ENCODE measurements at regions not wholly inside any gene's neighbourhood (a gene's known extent, or its start where the extent isn't known, plus 50 kb on each side); places are given as distances from the start of the nearest gene placed in this dataset.

- no peaks in the 10 kb centered on the region for H3K79me2 ChIP-seq (ENCODE audit: insufficient read depth, low read length)
- TF ChIP-seq EZH2 (IDR thresholded peaks at IDR 0.05; ENCODE audit: borderline replicate concordance, low read length) (no peak), CTCF (IDR thresholded peaks at IDR 0.05; ENCODE audit: low read length) (no peak)
- H3K36me3 ChIP-seq (ENCODE audit: insufficient read depth, low read length), result no peaks in the 10 kb centered on the region
- no peak overlapping the region for H3K4me3 ChIP-seq (ENCODE audit: low read depth, low read length, poor library complexity, severe bottlenecking)
- no peak overlapping the region for H3K27ac ChIP-seq (ENCODE audit: low read depth, low read length, poor library complexity, severe bottlenecking)
- H3K27me3 ChIP-seq (ENCODE audit: insufficient read depth, low read length), result no peaks in the 10 kb centered on the region
- no peaks in the 10 kb centered on the region for H3K9me3 ChIP-seq (ENCODE audit: low read length)
- no peaks in the 10 kb centered on the region for H4K20me1 ChIP-seq (ENCODE audit: insufficient read depth, low read length)
- no peaks in the 10 kb centered on the region for H3K9me2 ChIP-seq (ENCODE audit: low read depth, low read length)
- H3K4me1 ChIP-seq (ENCODE audit: insufficient read depth, low read length, severe bottlenecking), result no peaks in the 10 kb centered on the region
- no peak overlapping the region for H3K9ac ChIP-seq (ENCODE audit: low read length)
- no peaks in the 10 kb centered on the region for H3F3A ChIP-seq (ENCODE audit: insufficient read depth, low read length)
- no peak overlapping the region for H2AFZ ChIP-seq (ENCODE audit: low read length)
- H3K4me2 ChIP-seq (ENCODE audit: low read length), result no peak overlapping the region
Observed at GRCh38 chr22:27298742-27299141, 502.8 kb downstream of the MN1 start.

GRCh38 chr22:27299181-27300085 lies 502.1 kb downstream of the MN1 start:
- H3K9me2 ChIP-seq (ENCODE audit: low read depth, low read length), result no peaks in the 10 kb centered on the region
- no peaks in the 10 kb centered on the region for H3K79me2 ChIP-seq (ENCODE audit: insufficient read depth, low read length)
- H3F3A ChIP-seq (ENCODE audit: insufficient read depth, low read length), result no peaks in the 10 kb centered on the region
- no peak overlapping the region for H3K9ac ChIP-seq (ENCODE audit: low read length)
- H2AFZ ChIP-seq (ENCODE audit: low read length), result no peak overlapping the region
- H3K27me3 ChIP-seq (ENCODE audit: insufficient read depth, low read length), result no peaks in the 10 kb centered on the region
- no peak overlapping the region for H3K4me2 ChIP-seq (ENCODE audit: low read length)
- H3K4me1 ChIP-seq (ENCODE audit: insufficient read depth, low read length, severe bottlenecking), result no peaks in the 10 kb centered on the region
- no peaks in the 10 kb centered on the region for H4K20me1 ChIP-seq (ENCODE audit: insufficient read depth, low read length)
- no peaks in the 10 kb centered on the region for H3K36me3 ChIP-seq (ENCODE audit: insufficient read depth, low read length)
- no peak overlapping the region for H3K4me3 ChIP-seq (ENCODE audit: low read depth, low read length, poor library complexity, severe bottlenecking)
- no peaks in the 10 kb centered on the region for H3K9me3 ChIP-seq (ENCODE audit: low read length)
- no peak overlapping the region for H3K27ac ChIP-seq (ENCODE audit: low read depth, low read length, poor library complexity, severe bottlenecking)
- TF ChIP-seq EZH2 (IDR thresholded peaks at IDR 0.05; ENCODE audit: borderline replicate concordance, low read length), result no peak
- TF ChIP-seq CTCF (IDR thresholded peaks at IDR 0.05; ENCODE audit: low read length), result no peak

GRCh38 chr22:27300536-27301285 lies 500.8 kb downstream of the MN1 start:
- no peak overlapping the region for H3K27ac ChIP-seq (ENCODE audit: low read depth, low read length, poor library complexity, severe bottlenecking)
- no peaks in the 10 kb centered on the region for H3K4me1 ChIP-seq (ENCODE audit: insufficient read depth, low read length, severe bottlenecking)
- no peak overlapping the region for H3K4me2 ChIP-seq (ENCODE audit: low read length)
- TF ChIP-seq EZH2 (IDR thresholded peaks at IDR 0.05; ENCODE audit: borderline replicate concordance, low read length), result no peak
- TF ChIP-seq CTCF (IDR thresholded peaks at IDR 0.05; ENCODE audit: low read length), result no peak
- H2AFZ ChIP-seq (ENCODE audit: low read length), result no peak overlapping the region
- H3F3A ChIP-seq (ENCODE audit: insufficient read depth, low read length), result no peaks in the 10 kb centered on the region
- no peaks in the 10 kb centered on the region for H3K79me2 ChIP-seq (ENCODE audit: insufficient read depth, low read length)
- no peaks in the 10 kb centered on the region for H3K9me2 ChIP-seq (ENCODE audit: low read depth, low read length)
- no peak overlapping the region for H3K9ac ChIP-seq (ENCODE audit: low read length)
- no peaks in the 10 kb centered on the region for H4K20me1 ChIP-seq (ENCODE audit: insufficient read depth, low read length)
- no peaks in the 10 kb centered on the region for H3K27me3 ChIP-seq (ENCODE audit: insufficient read depth, low read length)
- H3K9me3 ChIP-seq (ENCODE audit: low read length), result no peaks in the 10 kb centered on the region
- no peaks in the 10 kb centered on the region for H3K36me3 ChIP-seq (ENCODE audit: insufficient read depth, low read length)
- no peak overlapping the region for H3K4me3 ChIP-seq (ENCODE audit: low read depth, low read length, poor library complexity, severe bottlenecking)

Measured in OCI-LY1 (cell line).